NCI-H2196 (cell line): ENCODE measurements at regions not wholly inside any gene's neighbourhood (a gene's known extent, or its start where the extent isn't known, plus 50 kb on each side); places are given as distances from the start of the nearest gene placed in this dataset.
"Not testable (repeated sequence)": the region's sequence is repeated elsewhere in the genome, so short reads cannot be mapped to it uniquely, and the experiment has no call there.

Source experiments
- DNase-seq: peaks from one replicate; lab custom pipeline; 2025; ENCODE audit not compliant: unreplicated experiment; lab: John Stamatoyannopoulos, UW

GRCh38 chr19:28638445-28638844 is 574.5 kb downstream of the UQCRFS1 start:
- no peak for DNase-seq

DNA sequence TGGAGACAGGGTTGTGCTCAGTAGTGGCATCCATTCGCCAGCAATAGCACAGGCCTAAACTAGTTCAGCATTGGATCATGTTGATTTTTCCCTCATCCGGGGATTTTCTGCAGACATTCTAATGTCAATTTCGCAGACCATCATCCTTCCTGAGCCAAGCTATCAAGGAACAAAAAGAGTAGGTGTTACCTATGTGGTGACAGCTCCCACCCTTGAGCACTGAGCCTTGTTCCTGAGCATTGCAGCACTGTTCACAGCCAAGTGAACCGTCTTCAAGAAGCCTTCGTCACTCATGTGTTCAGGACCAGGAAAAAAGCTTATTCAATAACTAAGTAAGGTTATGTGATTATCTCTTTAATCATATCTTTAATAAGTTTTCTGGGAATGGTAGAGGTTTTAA is 576.2 kb downstream of the UQCRFS1 start:
- no peak for DNase-seq

DNA sequence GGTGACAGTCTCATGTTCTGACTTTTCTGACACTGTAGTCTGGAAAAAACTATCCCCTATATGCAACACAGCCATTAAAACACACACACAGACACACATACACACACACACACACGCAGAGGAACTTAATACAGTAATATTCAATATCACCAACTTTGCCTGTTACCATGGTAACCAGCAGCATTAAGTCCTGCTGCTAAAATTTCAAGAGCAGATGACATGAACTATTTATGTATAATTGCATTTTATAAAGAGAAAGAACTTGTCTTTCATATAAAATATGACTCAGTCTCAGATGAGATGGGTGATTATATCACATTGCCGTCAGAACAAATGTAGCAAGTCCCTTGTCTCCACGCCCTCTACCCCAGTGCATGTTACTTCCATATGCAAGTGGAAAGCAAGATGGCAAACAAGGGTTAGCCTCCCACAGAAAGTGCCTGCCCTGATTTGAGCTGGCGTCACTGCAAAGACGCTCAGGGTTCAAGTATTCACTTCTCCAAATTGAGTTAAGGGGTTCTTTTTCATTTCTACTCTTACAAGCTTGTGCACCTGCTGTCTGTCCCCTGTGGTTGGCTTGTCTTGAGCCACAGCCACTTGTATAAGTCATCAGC is 576.8 kb downstream of the UQCRFS1 start:
- DNase-seq: no peak

DNA sequence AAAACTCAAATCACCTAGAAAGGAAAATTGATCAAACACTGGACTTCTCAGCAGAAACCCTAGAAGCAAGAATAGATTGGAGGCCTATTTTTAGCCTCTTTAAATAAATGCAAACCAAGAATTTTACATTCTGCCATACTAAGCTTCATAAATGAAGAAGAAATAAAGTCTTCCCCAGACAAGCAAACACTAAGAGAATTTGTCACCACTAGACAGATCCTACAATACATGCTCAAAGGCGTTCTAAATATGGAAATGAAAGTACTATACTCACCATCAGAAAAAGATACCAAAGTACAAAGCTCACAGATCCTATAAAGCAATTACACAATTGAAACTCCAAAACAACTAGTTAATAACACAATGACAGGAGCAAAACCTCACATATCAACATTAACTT is 578.1 kb downstream of the UQCRFS1 start:
- no peak for DNase-seq

GRCh38 chr19:28634019-28634328 is 579.0 kb downstream of the UQCRFS1 start:
- DNase-seq: no peak

DNA sequence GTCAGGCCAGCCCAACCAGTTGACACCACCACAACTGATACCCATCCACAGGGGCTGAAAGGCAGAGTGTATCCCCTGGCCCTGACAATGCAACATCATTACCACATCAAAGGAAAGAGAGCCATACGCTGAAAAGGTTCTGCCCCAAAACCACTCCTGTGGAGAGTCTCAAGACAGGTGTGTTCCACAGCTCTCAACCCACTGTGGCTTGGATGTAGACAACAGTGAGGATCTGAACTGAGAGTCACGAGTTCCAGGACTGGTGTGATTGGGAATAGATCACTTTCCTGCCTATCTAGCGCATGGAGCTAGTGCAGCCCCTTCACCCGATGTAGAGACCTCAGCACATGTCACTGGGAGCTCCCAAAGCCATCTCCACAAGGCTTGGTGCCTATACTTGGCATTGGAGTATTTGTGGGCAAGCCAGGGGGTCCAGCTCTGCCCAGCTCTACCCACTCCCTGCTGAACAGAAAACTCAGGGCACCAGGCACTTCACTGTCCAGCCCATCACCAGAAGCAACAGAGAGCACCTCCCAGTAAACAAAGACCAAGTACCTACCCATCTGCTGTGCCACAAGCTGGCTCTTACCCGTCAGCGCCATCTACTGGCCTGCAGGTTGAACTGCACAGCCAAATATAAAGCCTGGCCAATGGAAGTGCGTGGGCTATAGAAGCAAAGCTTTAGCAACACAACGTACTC is 579.5 kb downstream of the UQCRFS1 start:
- peak; percentile 57 for DNase-seq

DNA sequence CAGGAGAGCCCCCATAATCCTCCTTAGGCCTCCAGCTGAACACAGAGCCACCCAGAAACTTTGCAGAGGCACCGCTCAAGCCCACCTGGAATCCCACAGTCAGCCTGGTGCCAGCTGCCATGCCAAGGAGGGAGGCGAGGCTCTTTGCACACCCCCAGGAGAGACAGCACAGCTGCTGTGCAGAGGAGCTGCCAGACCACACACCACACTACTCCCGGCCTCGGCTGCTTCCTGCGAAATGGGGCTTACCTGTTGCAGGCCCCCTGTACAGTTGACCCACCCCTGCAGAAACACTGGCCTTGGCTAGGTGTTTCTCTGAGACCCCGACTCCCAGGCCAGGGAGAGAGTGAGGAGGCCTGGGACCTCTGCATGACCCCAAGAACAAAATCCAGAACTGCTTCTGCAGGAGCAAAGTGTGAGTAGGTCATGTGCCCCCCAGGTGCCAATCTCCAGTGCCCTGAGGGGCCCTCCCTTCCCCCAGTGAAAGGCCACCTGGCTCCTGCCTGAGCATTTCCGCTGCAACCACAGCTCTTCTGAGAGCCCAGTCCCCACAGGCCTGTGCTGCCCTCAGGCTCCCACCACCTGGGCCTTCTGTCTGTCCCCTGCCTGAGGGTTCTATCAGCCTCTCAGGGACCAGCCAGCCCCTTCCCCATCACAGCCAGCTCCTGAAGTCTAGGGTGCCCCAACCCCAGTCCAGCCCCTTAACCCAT is 580.4 kb downstream of the UQCRFS1 start:
- no peak for DNase-seq

DNA sequence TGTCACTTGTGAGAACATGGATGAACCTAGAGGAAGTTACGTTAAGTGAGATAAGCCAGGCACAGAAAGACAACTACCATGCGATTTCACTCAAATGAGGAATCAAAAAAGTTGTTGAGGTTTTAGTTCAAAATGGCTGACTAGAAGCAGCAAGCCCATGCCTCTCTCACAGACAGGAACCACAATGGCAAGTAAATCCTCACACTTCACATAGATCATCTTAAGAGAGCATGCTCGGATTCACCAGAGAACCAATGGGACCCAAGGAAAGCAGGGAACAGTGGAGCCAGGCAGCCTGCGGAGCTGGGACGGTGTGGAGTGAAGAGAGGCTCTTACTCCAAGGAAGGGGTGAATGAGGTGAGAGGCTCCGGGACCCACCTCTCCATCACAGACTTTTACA is 581.0 kb downstream of the UQCRFS1 start:
- DNase-seq: no peak

- DNase-seq: no peak
Measured at GRCh38 chr19:28627669-28628068, 585.3 kb downstream of the UQCRFS1 start.

DNA sequence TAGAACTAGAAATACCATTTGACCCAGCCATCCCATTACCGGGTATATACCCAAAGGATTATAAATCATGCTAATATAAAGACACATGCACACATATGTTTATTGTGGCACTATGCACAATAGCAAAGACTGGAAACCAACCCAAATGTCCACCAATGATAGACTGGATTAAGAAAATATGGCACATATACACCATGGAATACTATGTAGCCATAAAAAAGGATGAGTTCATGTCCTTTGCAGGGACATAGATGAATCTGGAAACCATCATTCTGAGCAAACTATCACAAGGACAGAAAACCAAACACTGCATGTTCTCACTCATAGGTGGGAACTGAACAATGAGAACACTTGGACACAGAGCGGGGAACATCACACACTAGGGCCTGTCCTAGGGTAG is 586.5 kb downstream of the UQCRFS1 start:
- DNase-seq: not testable (repeated sequence)

DNA sequence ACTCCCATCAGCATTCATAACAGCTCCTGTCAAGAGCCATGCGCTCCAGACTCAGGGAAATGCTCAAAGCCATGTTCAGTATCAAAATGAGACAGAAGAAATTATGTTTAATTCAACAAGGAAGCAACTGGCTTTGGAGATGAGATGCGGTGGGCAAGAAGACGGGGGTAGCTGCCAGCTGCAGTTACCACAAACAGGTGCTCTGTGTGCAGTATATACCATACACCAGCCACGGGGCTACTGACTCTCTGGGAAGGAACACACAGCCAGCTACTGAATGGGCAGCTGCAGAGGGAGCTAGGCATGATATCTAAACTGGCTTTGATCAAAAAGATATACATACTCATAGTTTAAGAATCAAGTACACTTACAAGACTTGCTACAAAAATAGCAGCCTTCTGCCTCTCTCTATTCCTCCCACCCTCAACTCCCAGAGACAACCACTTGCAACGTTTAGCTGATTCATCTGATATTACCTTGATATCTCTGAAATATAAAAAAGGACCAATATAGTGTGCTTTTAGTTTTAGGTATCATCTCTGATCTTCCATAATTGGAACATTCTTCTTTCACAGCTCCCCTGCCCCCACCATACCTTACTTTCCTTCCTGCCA is 593.0 kb downstream of the UQCRFS1 start:
- no peak for DNase-seq

GRCh38 chr19:28618504-28618903 is 594.4 kb downstream of the UQCRFS1 start:
- DNase-seq: no peak

- no peak for DNase-seq
Measured at GRCh38 chr19:28615966-28616365, 597.0 kb downstream of the UQCRFS1 start.

GRCh38 chr19:28615546-28615916 is 597.4 kb downstream of the UQCRFS1 start:
- DNase-seq: no peak

- no peak for DNase-seq
Measured at GRCh38 chr19:28614634-28615545, 598.1 kb downstream of the UQCRFS1 start.

DNA sequence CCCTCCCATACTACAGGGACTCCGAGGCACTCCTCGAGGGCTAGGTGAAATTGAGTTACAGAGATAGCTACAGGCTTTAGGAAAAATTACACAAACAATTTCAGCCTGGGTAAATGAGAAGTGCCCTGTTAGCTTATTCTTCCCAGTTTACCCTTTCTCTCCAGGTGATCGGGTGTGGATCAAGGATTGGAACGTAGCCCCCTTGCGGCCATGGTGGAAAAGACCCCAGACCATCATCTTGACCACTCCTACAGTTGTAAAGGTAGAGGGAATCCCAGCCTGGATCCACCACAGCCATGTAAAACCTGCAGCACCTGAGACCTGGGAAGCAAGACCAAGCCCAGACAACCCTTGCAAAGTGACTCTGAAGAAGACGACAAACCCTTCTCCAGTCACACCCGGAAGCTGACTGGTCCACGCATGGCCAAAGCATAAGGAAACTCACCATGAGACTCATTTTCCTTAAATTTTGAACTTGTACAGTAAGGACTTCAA is 600.6 kb downstream of the UQCRFS1 start:
- no peak for DNase-seq

- not testable (repeated sequence) for DNase-seq
Measured at GRCh38 chr19:28611227-28611914, 601.6 kb downstream of the UQCRFS1 start.

- DNase-seq: no peak
Measured at GRCh38 chr19:28610731-28611130, 602.2 kb downstream of the UQCRFS1 start.

GRCh38 chr19:28609944-28610343 is 603.0 kb downstream of the UQCRFS1 start:
- no peak for DNase-seq

DNA sequence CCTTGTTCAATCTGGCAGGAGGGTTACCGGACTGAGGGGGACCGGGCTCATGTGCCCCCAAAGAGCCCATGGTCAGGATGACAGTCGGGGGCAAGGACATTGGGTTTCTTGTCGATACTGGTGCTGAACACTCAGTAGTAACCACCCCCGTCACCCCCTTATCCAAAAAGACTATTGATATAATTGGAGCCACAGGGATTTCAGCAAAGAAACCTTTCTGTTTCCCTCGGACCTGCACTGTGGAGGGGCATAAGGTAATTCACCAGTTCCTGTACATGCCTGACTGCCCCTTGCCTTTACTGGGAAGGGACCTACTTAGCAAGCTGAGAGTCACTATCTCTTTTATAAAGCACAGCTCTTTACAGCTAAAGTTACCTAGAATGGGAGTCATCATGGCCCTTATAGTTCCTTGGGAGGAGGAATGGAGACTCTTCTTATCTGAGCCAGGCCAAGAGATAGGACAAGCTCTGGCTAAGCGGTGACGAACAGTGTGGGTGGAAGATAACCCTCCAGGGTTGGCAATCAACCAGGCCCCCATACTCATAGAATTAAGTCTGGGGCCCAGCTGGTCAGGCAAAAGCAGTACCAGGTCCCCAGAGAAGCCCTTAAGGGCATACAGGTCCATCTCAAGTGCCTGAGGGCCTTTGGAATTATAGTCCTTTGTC is 603.7 kb downstream of the UQCRFS1 start:
- no peak for DNase-seq
